GM18870 (cell line): ENCODE measurements at regions not wholly inside any gene's neighbourhood (a gene's known extent, or its start where the extent isn't known, plus 50 kb on each side); places are given as distances from the start of the nearest gene placed in this dataset.
"Not testable (repeated sequence)": the region's sequence is repeated elsewhere in the genome, so short reads cannot be mapped to it uniquely, and the experiment has no call there.

ENCODE experiments used
- ATAC-seq: cut with Tn5 transposase; IDR thresholded peaks from one replicate; pipeline ENCODE4 v1.9.1; 2021; ENCODE audit warnings: moderate library complexity; ENCODE audit not compliant: unreplicated experiment

GRCh38 chr12:94916663-94917062, 86.8 kb downstream of the NDUFA12 start:
- ATAC-seq = no peak

- no peak for ATAC-seq
These were observed 93.8 kb downstream of the NDUFA12 start for GRCh38 chr12:94909663-94910062.

GRCh38 chr12:94905749-94906148, 97.7 kb downstream of the NDUFA12 start:
- not testable (repeated sequence) for ATAC-seq

GRCh38 chr12:94900496-94900895, 103.0 kb downstream of the NDUFA12 start:
- ATAC-seq = no peak

- no peak for ATAC-seq
These were observed 105.1 kb downstream of the NDUFA12 start for GRCh38 chr12:94898388-94898787.

- ATAC-seq = no peak
These were observed 110.8 kb downstream of the NDUFA12 start for GRCh38 chr12:94892544-94893267.

- no peak for ATAC-seq
These were observed 113.9 kb downstream of the NDUFA12 start for GRCh38 chr12:94889445-94890210.

- ATAC-seq = no peak
These were observed 124.0 kb downstream of the NDUFA12 start for GRCh38 chr12:94879542-94879941.

GRCh38 chr12:94875525-94875924, 128.0 kb downstream of the NDUFA12 start:
- peak; percentile 54 for ATAC-seq

GRCh38 chr12:94874518-94875302, 128.8 kb downstream of the NDUFA12 start:
- ATAC-seq = no peak

- no peak for ATAC-seq
These were observed 129.6 kb downstream of the NDUFA12 start for GRCh38 chr12:94873734-94874517.

- no peak for ATAC-seq
These were observed 130.3 kb downstream of the NDUFA12 start for GRCh38 chr12:94872971-94873733.

GRCh38 chr12:94872671-94872970, 130.9 kb downstream of the NDUFA12 start:
- ATAC-seq = no peak

- ATAC-seq = no peak
These were observed 131.4 kb downstream of the NDUFA12 start for GRCh38 chr12:94872007-94872653.

- no peak for ATAC-seq
These were observed 133.0 kb downstream of the NDUFA12 start for GRCh38 chr12:94870511-94870910.

GRCh38 chr12:94868161-94868560, 135.3 kb downstream of the NDUFA12 start:
- ATAC-seq = no peak

- no peak for ATAC-seq
These were observed 136.2 kb downstream of the NDUFA12 start for GRCh38 chr12:94867066-94867855.

- no peak for ATAC-seq
These were observed 138.5 kb downstream of the NDUFA12 start for GRCh38 chr12:94864987-94865386.
